Forelimb muscle (tissue), 1 donor: ENCODE measurements at regions not wholly inside any gene's neighbourhood (a gene's known extent, or its start where the extent isn't known, plus 50 kb on each side); places are given as distances from the start of the nearest gene placed in this dataset.
A peak's percentile ranks its signal among the peaks of the same experiment; 100 is the strongest.

Experiments
- DNase-seq: peaks from one replicate; pipeline ENCODE4 v3.0.0-alpha.2; 2013; ENCODE audit warnings: low read depth

DNA sequence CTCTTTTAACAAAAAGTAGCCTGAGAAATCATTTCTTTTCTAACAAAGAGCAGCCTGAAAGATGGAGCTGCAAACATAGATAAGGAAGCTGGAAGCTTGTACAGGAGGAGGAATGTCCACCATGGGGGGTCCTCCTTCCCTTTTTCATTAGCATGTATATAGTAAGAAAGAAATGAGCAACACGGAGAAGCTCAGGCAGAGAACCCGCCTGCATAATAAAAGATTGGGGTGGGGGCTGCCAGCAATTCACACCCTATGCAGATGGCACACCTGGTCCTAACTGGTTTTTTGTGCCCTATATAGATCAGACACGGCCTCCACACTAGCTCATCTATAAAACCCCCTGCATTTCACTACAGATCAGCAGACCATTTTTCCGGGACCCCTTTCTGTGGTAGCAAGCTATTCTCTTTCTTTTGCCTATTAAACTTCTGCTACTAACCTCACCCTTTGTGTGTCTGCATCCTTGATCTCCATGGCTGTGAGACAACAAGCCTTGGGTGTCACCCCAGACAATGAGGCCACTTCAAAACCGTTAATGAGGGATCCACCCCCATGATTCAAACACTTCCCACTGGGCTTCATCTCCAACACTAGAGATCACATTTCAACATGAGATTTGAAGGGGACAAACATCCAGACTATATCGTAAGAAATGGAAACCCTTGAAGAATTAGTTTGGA lies 167.5 kb upstream of the FREM2 start:
- no peak for DNase-seq

DNA sequence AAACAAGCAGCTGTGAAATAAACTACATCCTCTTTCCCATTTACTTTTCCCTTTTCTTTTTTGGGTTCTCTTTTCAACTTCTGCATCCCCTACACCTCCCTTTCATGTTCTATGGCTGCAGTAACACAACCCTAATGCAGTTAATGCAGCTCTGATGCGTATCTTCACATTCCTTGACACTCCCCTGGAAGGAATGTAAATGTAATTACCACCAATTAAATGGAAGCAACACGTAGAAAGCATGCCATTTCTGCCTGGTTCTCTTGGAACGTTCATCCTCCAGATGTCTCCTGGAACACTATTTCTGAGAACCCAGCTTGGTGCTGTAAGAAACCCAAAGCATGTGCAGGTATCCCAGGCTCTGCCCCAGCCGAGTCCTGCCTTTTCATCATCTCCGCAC lies 166.8 kb upstream of the FREM2 start:
- no peak for DNase-seq

DNA sequence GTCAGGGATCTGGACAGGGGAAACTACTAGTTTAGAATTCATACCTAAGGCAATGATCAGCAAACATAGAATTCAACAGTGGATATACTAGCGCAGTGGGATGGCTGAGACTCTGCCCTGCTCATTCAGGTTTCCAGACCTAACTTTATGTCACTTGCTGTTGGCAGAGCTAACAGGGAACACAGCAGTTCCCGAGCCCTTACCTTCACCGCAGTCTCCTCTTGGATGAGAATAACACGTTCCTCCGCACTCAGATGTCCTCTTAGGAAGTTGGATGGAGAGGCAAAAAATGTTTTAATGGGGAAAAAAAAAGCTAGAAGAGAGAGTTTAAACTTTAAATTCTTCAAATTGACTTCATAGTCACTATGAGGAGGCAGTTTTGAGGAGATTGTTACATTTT lies 159.7 kb upstream of the FREM2 start:
- DNase-seq: no peak

DNA sequence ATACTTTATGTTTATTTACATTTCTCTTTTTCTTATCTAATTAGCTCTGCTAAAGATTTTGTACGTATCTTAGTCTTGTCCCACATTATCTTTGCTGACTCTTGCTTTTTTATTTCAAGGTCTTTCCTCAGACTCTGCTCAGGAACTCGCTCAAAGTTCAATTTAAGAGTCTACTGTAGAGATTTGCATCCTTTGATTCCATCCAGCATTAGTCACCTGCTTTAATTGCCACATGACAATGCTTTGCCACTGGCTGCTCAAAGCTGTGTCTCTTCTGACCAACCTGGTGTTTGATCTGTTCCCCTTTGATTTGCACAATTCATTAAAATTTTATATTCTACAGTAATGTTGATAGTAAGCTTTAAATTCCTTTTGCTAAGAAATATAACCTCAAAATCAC lies 157.9 kb upstream of the FREM2 start:
- no peak for DNase-seq

DNA sequence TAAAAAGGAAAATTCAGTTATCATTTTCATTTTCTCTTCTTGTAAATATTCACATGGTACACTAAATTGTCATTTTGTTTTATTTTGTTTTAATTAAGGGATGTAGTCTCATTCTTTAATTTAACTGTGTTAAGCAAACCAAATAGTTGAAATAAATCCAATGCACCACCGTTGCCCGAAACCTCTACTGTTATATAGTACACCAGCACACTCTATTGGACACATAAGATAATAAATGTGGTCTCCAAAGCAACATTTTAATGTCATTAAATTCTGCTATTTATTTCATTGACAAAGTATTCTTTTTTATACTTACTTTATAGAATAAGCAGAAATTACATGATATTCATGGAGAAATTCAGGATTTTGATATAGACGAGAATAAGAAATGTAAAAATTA lies 156.4 kb upstream of the FREM2 start:
- no peak for DNase-seq

DNA sequence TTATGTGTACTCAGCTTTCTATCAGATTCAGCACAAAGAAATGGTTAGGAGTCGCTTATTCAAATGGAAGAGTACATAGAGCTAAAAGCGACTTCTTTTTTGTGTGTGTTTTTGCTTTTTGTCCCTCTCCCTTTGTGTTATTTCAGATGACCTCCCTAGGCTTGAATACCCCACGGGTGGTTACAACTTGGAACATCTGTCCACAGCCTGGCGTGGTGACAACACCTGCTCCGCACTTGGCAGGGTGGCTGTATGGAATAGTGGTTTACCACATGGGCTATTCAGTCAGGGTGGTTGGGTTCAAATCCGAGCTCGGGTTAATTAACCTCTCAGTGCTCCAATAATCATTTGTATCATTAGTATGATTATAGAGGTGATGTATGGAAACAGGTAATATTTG lies 151.6 kb upstream of the FREM2 start:
- no peak for DNase-seq

DNA sequence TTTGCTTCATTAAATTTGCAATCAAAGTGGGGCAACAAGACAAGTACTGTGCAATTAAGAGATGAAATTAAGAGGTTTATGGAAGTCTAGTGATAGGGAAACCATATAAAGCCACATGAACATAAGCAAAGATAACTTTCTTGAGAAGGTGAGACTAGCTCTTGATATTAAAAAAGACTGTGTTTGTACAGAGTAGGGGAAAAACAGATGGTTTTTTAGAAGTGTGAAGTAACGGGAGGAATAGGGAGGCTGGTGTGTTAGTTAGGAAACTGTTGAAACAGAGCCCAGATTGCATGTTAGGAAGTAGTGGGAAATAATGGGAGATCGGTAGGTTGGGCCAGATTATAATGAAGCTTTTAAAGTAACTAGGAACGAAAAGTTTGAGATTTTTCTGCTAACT lies 149.8 kb upstream of the FREM2 start:
- DNase-seq: no peak

DNA sequence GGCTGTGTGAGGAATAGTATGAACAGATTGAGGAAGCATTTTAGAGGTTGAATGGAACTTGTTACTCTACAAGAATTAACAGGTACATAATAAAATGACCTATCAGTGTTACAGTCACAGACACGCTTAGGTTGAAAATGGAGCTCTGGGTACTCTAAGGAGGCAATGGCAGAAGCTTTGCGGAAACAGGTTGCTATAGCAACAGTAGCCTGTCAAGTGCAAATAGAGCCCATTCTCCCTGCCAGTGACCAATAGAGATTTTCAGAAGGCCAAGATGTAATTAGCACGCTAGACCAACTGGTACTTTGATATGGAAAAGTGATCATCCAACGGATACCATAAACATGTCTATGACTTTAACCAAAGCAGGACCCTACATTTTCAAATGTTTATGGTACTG lies 148.5 kb upstream of the FREM2 start:
- DNase-seq: no peak

DNA sequence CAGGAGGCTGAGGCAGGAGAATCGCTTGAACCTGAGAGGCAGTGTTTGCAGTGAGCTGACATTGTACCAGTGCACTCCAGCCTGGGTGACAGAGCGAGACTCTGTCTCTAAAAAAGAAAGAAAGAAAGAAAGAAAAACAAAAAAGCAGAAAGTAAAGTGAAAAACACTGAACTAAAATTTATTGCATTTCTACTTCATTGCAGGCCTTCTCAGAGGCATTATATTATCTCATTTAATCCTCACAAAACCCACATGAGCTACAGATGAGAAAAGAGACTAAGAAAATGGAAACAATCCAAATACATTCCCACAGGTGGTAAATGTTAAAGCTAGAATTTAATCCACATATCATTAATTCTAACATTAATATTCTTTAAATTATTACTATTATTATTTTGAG lies 147.2 kb upstream of the FREM2 start:
- DNase-seq: no peak

DNA sequence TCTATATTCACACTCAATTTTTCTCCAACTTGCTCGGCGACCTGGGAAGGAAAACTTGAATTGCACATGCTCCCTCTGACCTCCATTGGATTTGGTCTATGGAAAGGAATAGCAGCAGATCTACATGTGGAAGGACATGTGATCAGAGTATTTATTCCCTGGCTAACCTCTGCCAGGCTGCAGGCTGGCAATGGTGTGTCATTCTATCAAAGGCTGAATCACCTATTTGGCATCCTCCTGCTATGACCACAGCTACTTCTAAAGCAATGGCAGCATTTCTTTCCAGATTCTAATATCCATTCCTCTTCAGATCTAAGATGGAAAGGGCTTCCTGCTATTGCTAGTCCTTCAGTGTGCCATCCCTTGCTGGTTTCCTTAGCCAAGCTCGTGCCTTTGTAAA lies 144.3 kb upstream of the FREM2 start:
- DNase-seq: no peak

DNA sequence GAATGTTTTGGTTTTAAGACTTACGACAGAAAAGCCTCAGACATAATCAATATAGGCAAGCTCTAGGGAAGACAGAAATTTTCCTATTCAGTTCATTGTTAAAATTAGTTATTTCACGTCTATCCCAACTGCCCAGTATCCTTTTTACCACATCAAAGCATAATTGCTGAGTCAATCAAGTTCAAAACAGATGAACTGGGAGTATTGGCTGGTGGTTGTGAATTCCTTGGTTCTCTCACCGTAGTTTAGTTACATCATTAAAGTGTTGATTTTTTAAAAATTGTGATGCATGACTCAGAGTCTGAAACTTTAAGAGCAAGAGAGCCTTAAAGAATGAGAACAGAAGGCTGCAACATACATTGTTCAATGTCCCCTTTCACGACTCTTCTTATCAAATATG lies 143.3 kb upstream of the FREM2 start:
- no peak for DNase-seq

DNA sequence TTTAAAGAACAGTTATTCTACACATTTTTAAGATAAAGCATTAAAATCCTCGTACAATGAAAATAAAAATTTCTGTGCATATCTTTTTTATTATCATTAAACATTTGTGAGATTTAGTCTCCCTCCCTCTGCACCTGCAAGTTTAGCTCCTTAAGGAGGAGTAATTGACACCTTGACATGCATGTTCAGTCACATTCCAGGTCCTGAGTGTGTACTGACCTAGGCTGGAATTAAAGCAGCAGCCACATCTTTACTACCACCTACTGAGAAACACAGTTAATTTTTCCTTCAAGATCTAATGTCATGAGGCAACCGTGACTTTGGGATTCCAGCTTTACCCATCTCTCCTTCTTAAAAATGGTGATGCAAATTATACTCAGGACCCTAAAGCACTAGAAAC lies 123.1 kb upstream of the FREM2 start:
- no peak for DNase-seq

DNA sequence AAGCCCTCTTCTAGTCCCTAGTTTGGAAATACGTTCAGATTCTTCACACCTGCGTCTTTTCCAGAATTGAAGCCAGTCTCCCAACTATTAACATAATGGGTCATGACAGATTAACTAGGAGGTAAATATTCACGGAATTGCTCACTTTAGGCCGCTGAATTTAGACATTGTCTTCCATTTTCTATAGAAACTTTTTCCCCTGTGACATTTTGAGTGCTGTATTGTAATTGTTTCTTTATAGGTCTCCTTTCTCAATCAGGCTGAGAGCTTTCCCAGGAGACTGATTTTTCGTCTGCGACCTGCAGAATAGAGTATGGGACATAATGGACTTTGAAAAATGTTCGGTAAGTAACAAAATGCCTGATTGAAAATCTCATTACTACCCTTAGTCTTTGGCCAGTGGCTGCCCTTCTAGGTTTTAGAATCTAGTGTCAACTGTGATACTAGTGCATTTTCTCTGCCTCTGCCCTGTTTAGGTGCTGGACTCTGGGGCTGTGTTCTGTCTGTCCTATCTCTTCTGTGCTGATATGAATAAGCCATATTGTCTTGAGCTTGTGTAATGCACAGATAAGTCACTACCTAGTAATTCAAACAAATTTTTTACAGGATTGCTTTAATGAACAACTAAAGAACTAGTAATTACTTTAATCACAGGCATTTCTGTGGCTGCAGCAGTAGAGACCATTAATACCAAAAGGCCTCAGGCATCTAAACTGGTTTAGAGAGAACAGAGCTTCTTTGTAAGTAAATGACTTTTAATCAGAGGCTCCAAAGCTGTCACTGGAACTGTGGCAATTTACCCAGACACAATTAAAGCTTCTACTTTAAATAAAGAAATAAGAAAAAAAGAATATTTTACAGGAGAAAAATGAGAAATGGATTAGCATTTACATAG lies 122.4 kb upstream of the FREM2 start:
- DNase-seq: no peak

DNA sequence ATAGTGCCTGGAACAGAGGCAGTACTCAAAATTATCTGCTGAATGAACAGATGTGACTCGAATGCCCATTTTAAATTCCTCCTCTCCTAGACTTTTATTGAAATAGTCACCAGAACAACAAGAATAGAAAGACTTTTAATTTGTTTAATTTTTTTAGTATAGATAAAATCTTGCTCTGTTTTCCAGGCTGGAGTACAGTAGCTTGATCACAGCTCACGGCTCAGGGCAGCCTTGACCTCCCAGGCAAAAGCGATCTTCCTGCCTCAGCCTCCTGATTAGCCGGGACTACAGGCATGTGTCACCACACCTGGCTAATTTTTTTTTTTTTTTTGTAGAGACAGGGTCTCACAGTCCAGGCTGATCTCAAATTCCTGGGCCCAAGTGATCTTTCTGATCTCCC lies 120.9 kb upstream of the FREM2 start:
- DNase-seq: no peak

DNA sequence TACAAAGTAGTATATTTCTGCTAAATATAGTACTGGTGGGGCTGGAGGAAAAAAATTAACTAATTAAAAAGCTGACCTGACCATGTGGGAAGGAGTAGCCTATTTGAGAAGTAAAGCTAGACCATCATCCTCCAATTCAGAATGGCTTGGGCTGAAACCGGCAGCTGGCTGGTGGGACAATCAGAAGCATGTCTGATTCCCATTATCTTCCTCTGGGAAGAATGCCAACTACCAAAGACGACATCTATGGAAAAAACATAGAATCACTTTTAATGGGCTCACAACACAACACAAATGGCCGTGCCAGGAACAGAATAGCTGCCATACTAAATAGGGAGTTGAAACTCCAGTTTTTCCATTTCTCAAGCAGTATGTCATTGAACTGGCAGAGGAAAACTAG lies 120.4 kb upstream of the FREM2 start:
- DNase-seq: no peak

DNA sequence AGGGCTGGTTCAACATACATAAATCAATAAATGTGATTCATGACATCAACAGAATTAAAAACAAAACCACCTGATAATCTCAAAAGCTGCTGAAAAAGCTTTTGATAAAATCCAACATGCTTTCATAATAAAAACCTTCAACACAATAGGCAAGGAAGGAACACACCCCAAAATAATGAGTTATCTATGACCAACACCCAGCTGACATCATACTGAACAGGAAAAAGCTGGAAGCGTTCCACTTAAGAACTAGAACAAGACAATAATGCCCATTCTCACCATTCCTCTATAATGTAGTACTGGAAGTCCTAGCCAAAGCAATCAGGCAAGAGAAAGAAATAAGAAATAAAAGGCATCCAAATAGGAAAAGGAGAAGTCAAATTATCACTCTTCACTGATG lies 116.2 kb upstream of the FREM2 start:
- DNase-seq: no peak

DNA sequence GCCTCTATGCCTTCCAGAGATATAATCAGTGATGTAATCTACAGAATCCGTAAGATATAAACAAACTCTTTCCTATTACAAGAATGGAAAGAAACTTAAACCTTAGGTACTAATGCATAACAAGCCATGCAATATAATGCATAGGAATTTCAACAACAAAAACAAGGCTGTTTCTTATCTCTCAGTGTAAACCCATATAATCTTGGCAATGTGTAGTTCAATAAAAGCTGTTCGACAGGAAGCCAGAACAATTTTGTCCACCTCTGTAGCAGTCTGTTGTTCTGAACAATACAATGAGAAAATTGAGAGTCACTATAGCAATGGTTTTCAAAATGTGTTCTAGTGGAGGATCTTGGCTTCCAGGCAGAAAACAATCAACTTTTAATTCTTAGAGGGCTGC lies 111.5 kb upstream of the FREM2 start:
- DNase-seq: no peak

DNA sequence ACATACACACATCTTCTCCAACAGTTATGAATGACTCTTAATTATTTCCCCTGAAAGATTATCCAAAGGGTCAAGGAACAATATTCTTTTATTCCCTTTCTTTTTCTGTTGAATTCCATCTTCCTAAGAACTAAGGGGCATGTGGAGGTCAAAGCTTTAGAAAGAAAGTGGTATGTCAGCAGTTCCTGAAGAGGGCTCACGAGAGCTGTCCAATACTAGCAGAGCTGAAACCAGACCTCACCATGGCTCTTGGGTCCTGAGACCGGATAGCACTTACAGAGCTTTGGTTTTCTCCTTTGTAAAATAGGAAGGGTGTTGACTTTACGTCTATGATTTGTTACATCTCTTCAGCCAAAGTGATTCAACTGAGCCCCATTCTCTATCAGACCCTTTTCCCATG lies 109.8 kb upstream of the FREM2 start:
- no peak for DNase-seq

DNA sequence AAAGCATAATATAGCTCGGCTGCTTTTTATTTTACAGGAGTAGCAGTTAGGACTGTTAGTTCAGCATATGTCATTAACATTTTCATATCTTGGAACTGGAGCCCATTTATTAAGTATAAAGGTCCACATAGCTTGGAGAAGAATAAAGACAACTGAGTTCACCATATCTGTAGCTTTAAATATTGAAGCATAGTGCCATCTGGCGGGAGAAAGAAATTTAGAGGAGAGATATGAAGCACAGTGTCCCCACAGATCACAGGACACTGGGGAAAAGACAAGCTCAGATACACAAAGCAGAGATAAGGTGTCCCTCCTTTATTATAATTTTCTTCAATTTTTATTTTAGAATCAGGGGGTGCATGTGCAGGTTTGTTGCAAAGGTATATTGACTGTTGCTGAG lies 104.7 kb upstream of the FREM2 start:
- peak; percentile 2 for DNase-seq

DNA sequence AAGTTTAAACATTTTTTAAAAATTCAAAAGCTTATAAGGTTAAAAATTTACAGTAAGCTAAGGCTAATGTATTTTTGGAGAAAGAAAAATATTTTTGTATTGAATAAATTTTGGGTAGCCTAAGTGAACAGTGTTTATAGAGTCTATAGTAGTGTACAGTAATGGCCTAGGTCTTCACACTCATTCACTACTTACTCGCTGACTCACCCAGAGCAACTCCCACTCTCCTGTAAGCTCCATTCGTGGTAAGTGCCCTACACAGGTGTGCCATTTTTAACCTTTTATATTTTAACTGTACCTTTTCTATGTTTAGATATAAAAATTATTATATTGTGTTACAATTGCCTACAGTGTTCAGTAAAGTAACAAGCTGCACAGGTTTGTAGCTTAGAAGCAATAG lies 96.6 kb upstream of the FREM2 start:
- no peak for DNase-seq

DNA sequence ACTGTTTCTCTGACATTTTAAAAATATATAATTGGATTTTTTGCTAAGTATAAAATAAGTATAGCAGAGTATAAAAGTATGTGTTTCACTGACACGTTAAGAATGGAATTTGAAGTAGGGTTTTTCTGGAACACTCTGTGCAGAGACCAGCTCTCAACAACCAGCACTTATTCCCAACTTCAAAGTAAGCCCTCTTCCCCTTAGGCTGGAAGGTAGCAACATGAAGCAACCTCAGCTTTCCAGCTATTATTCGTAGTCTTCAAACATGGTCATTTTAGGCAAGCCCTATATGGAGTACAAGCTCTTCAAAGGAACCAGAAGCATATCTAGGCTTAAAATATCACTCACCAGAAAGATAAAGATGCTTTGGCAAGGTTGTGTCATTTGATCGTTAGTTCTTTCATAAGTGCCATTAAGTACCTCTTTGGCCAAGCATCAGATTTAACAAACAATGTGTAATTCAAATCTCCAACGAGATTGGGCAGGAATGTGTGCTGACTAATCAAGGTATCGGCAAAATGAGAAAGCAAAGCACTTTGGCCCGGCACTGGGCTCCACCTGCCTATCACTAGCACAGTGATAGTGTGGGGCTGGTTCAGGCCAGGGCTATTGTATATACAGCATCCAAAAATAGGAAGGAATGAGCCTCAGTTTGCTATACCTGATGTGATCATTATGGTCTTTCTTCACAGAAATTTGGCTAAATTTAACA lies 95.9 kb upstream of the FREM2 start:
- no peak for DNase-seq

DNA sequence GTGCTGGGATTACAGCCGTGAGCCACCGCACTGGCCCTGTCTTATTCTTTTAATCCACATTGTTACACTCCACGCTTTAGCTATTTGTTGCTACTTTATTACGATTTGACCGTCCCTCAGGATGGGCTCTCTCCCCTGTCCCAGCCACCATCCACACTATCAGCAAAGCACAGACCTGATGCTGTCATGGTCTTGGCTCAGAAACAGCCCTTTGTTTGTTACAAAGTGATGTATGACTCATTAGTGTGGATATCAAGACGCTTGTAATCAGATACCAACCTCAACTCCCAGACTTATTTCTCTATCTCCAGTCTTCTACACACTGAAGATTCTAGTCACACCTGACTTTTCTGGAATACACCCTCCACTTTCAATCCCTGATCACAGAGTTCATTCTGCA lies 84.6 kb upstream of the FREM2 start:
- no peak for DNase-seq
